LoVo (cell line): ENCODE measurements at regions not wholly inside any gene's neighbourhood (a gene's known extent, or its start where the extent isn't known, plus 50 kb on each side); places are given as distances from the start of the nearest gene placed in this dataset.
"Not testable (repeated sequence)": the region's sequence is repeated elsewhere in the genome, so short reads cannot be mapped to it uniquely, and the experiment has no call there.

ENCODE experiments used
- DNase-seq: peaks from one replicate; pipeline ENCODE4 v3.0.0-alpha.2; 2016; ENCODE audit warnings: low spot score

DNA sequence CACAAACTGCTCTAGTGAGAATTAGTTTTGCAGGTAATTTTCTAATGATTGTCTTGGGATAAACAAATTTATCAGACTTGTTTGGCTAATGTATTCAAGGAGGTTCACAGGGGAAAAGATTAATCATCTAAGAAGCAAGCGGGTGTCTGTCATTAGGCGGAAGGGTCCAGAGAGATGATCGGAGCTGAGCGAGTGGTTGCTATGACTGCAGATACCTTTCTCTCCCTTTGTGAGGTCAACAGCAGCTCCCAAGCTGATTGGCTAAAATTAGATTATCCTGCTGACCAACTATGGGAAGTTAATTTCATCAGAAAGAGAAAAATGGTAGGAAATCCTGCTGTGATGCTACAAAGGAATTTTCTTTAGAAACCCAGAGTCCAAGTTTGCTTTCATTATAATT, 276.0 kb downstream of the SOX2 start:
- no peak for DNase-seq

DNA sequence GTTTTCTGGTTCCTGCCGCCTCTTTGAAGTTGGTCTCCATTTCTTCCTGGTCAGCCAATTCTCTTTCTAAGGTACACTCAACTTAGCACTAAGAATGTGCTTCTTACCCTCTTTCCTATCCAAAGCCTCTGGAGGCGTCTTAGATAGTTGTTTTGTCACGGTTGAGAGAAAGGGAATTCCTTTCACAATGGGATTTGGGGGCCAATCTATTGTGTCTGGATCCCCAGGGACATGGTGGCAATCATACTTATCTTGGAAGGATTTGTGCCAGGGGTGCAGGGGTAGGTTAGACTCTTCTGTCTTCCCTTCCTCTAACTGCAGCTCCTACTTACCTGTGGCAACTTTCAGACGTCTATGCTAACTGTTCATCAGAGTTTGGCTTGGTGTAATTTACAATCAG, 287.1 kb downstream of the SOX2 start:
- no peak for DNase-seq

- DNase-seq = no peak
Measured at GRCh38 chr3:181999314-181999713, 287.6 kb downstream of the SOX2 start.

DNA sequence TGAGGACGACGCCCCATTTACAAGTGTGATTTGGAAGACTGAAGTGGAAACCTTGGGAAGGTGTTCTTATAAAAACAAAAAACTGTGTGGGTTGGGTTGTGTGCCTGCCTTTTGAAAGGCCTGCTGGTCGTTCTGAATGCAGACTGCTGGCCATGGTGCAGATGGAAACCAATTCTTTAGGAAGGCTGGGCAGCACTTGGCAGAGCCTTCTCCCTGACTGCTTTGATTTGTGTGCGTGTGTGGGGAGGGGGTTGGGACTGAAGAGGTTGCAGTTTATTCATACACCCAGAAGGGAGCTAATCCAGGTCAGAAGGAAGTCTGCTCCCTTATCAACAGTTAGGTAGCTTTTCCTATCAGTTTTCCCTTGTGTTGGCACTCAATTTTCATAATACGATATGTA, 288.7 kb downstream of the SOX2 start:
- no peak for DNase-seq

DNA sequence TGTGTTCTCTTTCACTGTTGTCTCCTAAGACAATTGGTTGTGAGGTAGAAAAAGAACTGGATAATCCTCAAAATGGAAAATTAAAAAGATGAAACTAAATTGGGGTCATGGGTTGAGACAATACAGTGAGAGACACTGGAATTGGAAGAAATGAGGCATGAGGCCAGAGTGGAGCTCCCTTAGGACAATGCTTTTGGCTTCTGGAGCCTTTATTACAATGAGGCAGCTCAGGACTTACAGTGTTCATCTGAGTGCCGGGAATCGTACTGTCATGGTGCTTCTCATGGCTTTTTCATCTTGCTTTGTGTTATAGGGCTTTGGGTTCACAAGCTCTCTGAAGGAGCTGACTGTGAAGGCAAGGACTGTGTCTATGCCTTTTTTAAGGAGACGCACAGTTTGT, 293.5 kb downstream of the SOX2 start:
- DNase-seq = no peak

GRCh38 chr3:182005701-182006100, 294.0 kb downstream of the SOX2 start:
- DNase-seq = no peak

GRCh38 chr3:182006431-182006830, 294.7 kb downstream of the SOX2 start:
- no peak for DNase-seq

DNA sequence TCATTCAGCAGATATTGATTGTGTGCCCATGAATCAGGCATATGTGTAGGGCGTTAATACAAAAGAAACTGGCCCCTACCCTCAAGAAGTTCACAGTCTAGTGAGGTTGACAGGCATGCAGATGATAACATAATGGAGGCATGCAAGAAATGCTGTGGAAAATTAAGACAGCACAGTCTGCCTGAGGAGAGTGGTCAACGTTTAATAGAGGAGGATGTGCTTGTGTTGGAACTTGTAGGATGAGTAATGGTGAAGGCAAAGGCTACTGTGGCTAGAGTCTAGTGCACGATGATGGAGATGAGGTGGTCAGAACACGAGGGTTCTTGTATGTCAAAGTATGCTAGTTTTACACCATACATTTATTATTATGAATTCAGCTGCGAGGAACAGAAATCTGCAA, 295.7 kb downstream of the SOX2 start:
- DNase-seq = no peak

GRCh38 chr3:182018361-182018760, 306.6 kb downstream of the SOX2 start:
- DNase-seq = no peak

GRCh38 chr3:182019926-182020325, 308.2 kb downstream of the SOX2 start:
- no peak for DNase-seq

DNA sequence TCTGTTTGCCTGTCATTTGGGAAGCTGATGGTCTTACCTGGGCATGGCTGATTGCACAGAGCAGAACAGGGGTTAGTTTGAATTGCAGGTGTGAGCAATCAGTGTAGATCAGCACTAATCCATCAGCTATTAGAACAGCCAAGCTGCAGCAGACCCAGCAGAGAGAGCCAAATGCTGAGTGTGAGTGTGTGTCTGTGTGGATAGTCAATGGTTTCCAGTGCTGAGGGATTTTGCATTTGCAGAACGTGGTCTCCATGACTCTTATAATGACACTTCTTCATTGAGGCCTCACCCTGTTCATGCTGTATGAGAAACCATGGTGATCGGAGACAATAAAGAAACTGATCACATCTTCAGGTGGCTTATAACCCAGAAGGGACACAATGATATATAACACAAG, 312.1 kb downstream of the SOX2 start:
- no peak for DNase-seq

DNA sequence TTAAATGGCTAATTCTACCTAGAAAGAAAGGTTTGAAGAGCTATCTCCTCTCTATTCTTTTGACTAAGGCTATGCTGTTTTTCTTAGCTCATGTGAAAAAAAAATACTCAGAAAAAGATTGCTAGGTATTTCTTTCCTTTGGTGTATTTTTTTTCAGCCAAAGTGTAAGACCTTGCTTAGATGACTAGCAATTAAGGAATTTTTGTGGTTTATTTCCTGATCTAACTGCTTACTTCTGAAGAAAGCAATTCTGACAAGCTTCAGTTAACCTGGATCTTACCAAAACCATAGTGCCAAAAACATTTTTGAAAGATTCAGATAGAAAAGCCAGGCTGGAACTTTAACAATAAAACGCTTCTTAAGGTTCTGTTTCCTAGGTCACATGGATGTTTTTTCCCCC, 315.6 kb downstream of the SOX2 start:
- peak; percentile 5 for DNase-seq

DNA sequence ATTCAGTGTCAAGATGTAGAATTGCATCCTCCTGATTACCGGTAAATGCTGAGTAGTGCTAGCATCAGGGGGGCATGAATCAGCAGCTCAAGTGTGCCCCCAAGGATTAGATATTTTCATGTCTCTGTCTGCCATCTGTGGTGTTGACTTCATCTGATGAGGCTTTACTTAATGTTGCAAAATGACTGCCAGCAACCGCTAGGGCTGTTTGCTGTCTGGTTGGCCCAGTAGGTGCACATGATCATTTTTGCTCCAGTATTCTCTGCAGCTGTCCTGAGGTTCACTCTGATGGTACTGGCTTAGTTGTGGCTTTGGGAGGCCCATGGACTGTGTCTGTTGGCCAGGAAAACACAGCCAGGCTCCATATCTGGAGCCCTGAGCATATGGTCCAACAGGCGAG, 316.4 kb downstream of the SOX2 start:
- no peak for DNase-seq

DNA sequence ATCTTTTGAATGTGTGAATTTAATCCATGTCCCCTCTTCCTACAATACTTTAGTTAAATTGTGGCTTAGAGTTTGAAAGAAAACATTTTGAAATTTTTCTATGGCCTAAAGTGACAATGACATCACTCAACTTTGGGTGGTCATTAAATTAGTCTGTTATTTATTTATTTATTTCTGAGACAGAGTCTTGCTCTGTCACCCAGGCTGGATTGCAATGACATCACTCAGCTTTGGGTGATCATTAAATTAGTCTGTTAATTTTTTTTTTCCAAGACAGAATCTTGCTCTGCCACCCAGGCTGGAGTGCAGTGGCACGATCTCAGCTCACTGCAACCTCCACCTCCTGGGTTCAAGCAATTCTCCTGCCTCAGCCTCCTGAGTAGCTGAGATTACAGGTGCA, 322.5 kb downstream of the SOX2 start:
- not testable (repeated sequence) for DNase-seq

- no peak for DNase-seq
Measured at GRCh38 chr3:182035324-182035723, 323.6 kb downstream of the SOX2 start.

- DNase-seq = no peak
Measured at GRCh38 chr3:182036382-182036781, 324.7 kb downstream of the SOX2 start.

- DNase-seq = no peak
Measured at GRCh38 chr3:182041668-182042291, 330.1 kb downstream of the SOX2 start.

- DNase-seq = no peak
Measured at GRCh38 chr3:182045736-182046135, 334.0 kb downstream of the SOX2 start.

DNA sequence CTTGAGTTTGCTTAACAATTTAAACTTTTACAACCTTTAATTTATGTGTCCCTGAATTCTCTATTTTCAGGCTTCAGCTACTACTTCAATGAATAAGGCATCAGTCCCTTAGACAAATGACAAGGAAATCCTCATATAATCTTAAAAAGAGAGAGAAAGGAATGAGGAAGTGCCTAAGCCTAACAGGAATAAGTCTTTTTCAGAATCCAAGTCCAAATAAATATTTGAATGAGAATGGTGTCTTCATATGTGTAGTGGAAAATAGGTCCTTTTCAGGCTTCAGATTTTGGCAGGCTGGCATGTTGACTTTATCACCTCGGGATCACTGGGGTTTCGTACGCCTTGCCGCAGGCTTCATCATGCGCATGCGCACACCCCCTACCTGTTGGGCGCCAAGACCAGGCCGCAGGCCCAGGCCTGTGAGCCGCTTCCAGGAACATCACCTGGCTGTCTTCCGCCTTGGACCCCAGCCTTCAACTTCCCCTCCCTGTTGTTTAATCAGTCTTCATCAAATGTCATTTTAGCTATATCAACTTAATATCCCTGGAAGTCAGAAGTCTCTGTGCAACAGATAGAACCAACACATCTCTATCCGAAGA, 334.5 kb downstream of the SOX2 start:
- DNase-seq = no peak

DNA sequence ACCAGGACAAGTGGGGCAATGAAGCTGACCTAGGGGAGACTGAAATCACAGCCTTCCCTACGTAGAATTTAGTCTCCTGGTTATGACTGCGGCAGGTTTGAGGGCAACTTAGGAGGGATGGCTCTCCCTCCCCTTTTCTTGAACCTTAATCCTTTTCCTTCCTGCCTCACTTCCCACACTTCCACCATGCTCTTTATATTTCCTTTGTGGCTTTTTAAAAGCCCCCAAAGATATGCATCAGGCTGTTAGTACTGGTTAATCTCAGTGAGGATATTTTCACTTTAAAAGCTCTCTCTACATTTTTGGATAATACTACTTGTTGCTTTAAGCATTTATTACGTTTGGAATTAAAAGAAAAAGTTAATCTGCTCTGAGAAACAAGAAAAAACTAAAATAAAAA, 339.2 kb downstream of the SOX2 start:
- no peak for DNase-seq

- DNase-seq = no peak
Measured at GRCh38 chr3:182052332-182052731, 340.6 kb downstream of the SOX2 start.

- no peak for DNase-seq
Measured at GRCh38 chr3:182052757-182053156, 341.0 kb downstream of the SOX2 start.

GRCh38 chr3:182058488-182058887, 346.8 kb downstream of the SOX2 start:
- DNase-seq = no peak

- no peak for DNase-seq
Measured at GRCh38 chr3:182063742-182064141, 352.0 kb downstream of the SOX2 start.
